Astrocyte of the cerebellum (primary cell): ENCODE measurements at regions not wholly inside any gene's neighbourhood (a gene's known extent, or its start where the extent isn't known, plus 50 kb on each side); places are given as distances from the start of the nearest gene placed in this dataset.

Experiments
- DNase-seq: peaks from one replicate; pipeline ENCODE4 v3.0.0-alpha.2; 2011; ENCODE audit warnings: low read depth
- H3K4me3 ChIP-seq: 2 replicates; pipeline ENCODE4 v1.5.1; 2011; ENCODE audit warnings: mild to moderate bottlenecking, low read depth, low read length, moderate library complexity
- in situ Hi-C: cut with HindIII; loops from 2 replicates; pipeline ENCODE4 v1.10.0; 2017; ENCODE audit warnings: low sequenced_read_pairs
- TF ChIP-seq, protein P1 (sequence below): IDR thresholded peaks from 2 replicates; pipeline ENCODE4 v1.5.1; 2012; ENCODE audit warnings: low read length, low read depth, moderate library complexity, mild to moderate bottlenecking; ENCODE audit errors: missing control alignments

DNA sequence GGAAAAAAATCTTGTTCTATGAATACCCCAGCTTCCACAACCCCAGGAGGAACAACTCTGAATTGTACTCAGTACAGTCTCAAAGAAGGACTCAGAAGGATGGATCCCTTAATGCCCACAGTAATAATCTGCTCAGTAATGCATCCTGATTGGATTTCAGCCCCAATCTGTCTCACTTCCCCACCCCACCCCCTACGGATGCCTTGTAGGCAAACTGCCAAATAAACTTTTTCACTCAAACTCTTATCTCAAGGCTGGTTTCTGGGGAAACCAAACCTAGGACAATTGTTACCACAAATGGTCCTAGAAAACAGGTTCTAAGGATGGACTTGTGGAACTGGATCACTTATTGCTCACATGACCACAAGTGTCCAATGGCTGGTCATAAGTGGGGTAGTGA is 1021.8 kb upstream of the INTU start:
- TF ChIP-seq, protein P1, sequence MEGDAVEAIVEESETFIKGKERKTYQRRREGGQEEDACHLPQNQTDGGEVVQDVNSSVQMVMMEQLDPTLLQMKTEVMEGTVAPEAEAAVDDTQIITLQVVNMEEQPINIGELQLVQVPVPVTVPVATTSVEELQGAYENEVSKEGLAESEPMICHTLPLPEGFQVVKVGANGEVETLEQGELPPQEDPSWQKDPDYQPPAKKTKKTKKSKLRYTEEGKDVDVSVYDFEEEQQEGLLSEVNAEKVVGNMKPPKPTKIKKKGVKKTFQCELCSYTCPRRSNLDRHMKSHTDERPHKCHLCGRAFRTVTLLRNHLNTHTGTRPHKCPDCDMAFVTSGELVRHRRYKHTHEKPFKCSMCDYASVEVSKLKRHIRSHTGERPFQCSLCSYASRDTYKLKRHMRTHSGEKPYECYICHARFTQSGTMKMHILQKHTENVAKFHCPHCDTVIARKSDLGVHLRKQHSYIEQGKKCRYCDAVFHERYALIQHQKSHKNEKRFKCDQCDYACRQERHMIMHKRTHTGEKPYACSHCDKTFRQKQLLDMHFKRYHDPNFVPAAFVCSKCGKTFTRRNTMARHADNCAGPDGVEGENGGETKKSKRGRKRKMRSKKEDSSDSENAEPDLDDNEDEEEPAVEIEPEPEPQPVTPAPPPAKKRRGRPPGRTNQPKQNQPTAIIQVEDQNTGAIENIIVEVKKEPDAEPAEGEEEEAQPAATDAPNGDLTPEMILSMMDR = no peak
- in situ Hi-C loops = no loop called here
- no peak overlapping the region for H3K4me3 ChIP-seq
- DNase-seq = no peak

DNA sequence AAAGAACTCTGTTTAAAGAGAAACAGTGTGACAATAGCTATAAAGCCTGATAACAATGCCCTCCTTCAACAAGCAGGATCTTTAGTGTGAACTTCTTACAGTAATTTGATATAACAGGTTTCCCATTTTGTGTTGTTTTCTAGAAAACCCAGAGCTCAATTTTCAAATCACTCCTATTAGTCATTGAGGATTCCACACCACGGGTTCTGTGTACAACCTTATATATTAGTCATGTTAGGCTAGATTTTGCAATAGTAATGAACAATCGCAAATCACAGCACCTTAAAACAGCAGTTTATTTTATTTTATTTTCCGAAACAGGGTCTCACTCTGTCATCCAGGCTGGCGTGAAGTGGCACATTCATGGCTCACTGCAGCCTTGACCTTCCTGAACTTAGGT is 1020.9 kb upstream of the INTU start:
- peak; percentile 0 for DNase-seq
- no peak overlapping the region for H3K4me3 ChIP-seq
- TF ChIP-seq, protein P1 = no peak
- in situ Hi-C loops = no loop called here

DNA sequence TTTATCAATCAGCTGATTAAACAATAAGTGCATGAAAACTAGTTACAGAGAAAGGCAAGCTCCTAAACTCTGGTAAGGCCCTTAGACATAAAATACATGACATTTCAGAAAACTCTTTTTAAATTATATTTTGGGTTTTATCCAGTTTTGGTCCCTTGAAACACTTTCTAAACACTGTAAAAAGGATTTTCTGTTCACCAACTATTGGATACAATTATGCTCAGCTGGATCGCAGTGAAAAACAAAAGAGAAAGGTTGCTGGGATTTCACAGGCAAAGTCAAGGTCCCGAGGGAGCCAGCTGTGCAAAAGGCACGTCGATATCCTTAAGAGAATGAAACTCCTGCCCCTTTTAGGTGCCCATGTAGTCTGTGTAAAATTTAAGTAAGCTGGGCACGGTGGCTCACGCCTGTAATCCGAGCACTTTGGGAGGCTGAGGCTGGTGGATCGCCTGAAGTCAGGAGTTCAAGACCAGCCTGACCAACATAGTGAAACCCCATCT is 1018.4 kb upstream of the INTU start:
- TF ChIP-seq, protein P1 = no peak
- no peak for DNase-seq
- H3K4me3 ChIP-seq = no peak overlapping the region
- in situ Hi-C loops = no loop called here

DNA sequence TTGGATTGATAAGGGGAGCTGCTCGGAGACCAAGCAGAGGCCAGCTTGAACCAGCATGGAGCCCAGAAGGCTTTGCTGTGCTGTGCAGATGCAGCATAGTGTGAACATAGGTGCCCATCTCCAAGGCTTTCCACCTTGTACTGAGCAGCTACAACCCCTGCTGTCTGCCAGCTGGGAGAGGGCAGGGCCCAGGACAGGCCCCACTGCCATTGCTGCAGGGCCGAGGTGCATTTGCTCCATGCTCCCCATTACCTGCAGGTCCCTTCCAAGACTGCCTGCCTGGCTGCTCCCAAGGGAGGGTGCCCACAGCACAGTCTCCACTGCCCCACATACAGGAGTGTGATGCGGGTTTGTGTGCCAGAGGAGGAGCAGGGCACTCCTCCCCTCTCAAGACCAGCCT is 1016.0 kb upstream of the INTU start:
- in situ Hi-C loops = no loop called here
- DNase-seq = no peak
- H3K4me3 ChIP-seq = no peak overlapping the region
- TF ChIP-seq, protein P1 = no peak

DNA sequence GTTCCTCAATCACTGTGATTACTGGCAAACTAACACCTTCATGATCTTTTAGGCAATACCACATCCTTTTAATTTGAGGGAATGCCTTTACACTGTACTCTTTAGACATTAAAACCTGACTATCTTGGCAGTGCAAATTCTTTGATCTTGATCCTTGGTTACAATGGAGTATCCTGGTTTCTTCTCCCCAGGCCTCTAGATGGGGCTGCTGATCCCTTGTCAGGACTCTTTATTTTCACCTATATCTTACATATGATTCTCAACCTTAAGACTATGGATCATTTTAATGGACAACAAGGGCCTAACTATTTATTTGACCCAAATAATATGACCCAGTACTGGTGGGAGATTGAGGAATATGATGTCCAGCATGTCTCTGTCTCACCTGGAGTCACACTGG is 1005.5 kb upstream of the INTU start:
- TF ChIP-seq, protein P1 = peak; percentile 51
- no peak overlapping the region for H3K4me3 ChIP-seq
- no peak for DNase-seq
- in situ Hi-C loops = no loop called here

DNA sequence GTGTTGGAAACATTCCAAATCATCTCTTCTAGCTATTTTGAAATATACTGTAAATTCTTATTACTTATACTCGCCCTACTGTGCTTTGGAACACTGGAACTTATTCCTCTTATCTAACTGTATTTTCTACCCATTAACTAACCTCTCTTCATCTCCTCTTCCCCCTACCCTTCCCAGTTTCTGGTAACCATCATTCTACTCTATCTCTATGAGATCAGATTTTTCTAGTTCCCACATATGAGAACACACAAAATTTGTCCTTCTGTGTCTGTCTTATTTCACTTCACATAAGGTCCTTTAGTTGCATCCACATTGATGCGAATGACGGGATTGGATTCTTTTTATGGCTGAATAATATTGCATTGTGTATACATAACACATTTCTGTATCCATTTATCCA is 1003.8 kb upstream of the INTU start:
- TF ChIP-seq, protein P1 = no peak
- in situ Hi-C loops = no loop called here
- no peak overlapping the region for H3K4me3 ChIP-seq
- DNase-seq = no peak

DNA sequence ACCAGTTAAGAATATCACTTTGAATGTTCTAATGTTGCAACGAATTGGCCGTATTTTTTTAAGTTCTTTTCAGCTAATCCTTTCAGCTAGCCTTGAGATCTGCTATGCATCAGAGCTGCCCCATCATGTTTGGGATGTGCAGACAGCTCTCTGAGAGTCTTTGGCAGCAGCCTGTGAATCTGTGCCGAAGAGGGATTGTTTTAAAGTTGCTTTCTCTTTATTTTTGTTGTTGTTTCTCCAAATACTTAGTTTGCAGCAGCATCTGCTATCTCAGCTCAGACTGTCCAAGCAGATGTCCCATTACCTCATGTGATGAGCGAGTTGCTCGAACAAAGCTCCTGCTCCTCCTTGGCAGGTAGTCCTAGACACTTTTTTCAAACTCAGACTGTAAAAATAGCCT is 1002.5 kb upstream of the INTU start:
- in situ Hi-C loops = no loop called here
- no peak for DNase-seq
- TF ChIP-seq, protein P1 = no peak
- no peak overlapping the region for H3K4me3 ChIP-seq
